HepG2 (cell line): ENCODE measurements at regions not wholly inside any gene's neighbourhood (a gene's known extent, or its start where the extent isn't known, plus 50 kb on each side); places are given as distances from the start of the nearest gene placed in this dataset.

Experiments
- ATAC-seq: fragments of 200-7000 bp; cut with Tn5 transposase; 3 replicates; pipeline ENCODE4 v1.9.1; 2020; ENCODE audit warnings: mild to moderate bottlenecking, moderate library complexity
- BruUV-seq: library from RNA; stranded (reverse); fragments of 400-500 nt; replicated peaks from 2 replicates; lab custom pipeline; 2021; lab: Mats Ljungman, UMichigan
- CTCF ChIA-PET: fragments of 300-600 bp; formaldehyde crosslinking; extraction: SDS; loops from one replicate; lab custom pipeline; 2021; ENCODE audit warnings: low total read pairs, inconsistent platforms, low intra/inter-chr PET ratio; lab: Yijun Ruan, JAX
- POLR2A ChIA-PET: fragments of 350-600 bp; sonication (Branson Sonifier 250); formaldehyde crosslinking; loops from one replicate; lab custom pipeline; 2020; ENCODE audit warnings: antibody characterized with exemption, inconsistent platforms; lab: Yijun Ruan, JAX
- DNase-seq: peaks from one replicate; pipeline ENCODE4 v3.0.0-alpha.2; 2015; ENCODE audit warnings: low spot score
- FAIRE-seq: peaks from 3 replicates; lab custom pipeline; 2011; peaks lifted over from hg19 to GRCh38; lab: Jason Lieb, UNC
- H2AFZ ChIP-seq: one replicate; pipeline ENCODE4 v1.6.1; 2011; ENCODE audit warnings: low read length, inconsistent platforms
- H3K27ac ChIP-seq: fragments of 300-600 bp; 3 replicates; pipeline ENCODE4 v1.8.0; 2011; ENCODE audit warnings: mixed run types, mild to moderate bottlenecking, mixed read lengths, low read length, inconsistent platforms; ENCODE audit not compliant: insufficient read depth; ENCODE audit errors: extremely low read length
- H3K27me3 ChIP-seq, 2 experiments: fragments of 200-600 bp in 1 of 2; 2 replicates in 1 of 2; 3 replicates in 1 of 2; pipeline versions ENCODE4 v1.6.0 to v1.8.0; 2011; ENCODE audit warnings: low read length in 2 of 2, mild to moderate bottlenecking in 2 of 2, moderate library complexity in 2 of 2, inconsistent platforms in 1 of 2; ENCODE audit not compliant: insufficient read depth in 2 of 2, control insufficient read depth in 1 of 2
- H3K36me3 ChIP-seq, 2 experiments: fragments of 200-600 bp in 1 of 2; replicated peaks in 1 of 2; 2 replicates in 1 of 2; 3 replicates in 1 of 2; pipeline versions ENCODE4 v1.5.1 to v1.8.0; 2011; ENCODE audit warnings: low read length in 2 of 2, inconsistent platforms in 1 of 2; ENCODE audit not compliant: insufficient read depth in 2 of 2, control insufficient read depth in 1 of 2
- H3K4me1 ChIP-seq: 2 replicates; pipeline ENCODE4 v1.5.1; 2012; ENCODE audit warnings: low read length, inconsistent platforms; ENCODE audit not compliant: insufficient read depth
- H3K4me2 ChIP-seq: 2 replicates; pipeline ENCODE4 v1.6.0; 2011; ENCODE audit warnings: low read depth, low read length, inconsistent platforms
- H3K4me3 ChIP-seq, 3 experiments: fragments of 200-600 bp in 1 of 3; sonication (generic), shearing (Covaris generic) in 1 of 3; replicated peaks in 1 of 3; 2 replicates each; pipeline ENCODE4 v1.5.1; 2011 to 2016; ENCODE audit warnings: low read length in 3 of 3, inconsistent platforms in 2 of 3, low read depth in 2 of 3, mild to moderate bottlenecking in 2 of 3, control low read depth in 1 of 3, mixed read lengths in 1 of 3; ENCODE audit not compliant: insufficient read depth in 1 of 3
- H3K79me2 ChIP-seq: one replicate; pipeline ENCODE4 v1.6.1; 2011; ENCODE audit warnings: low read length, inconsistent platforms; ENCODE audit not compliant: insufficient read depth
- H3K9ac ChIP-seq: 2 replicates; pipeline ENCODE4 v1.6.0; 2011; ENCODE audit warnings: mild to moderate bottlenecking, low read depth, low read length, inconsistent platforms; ENCODE audit not compliant: insufficient read depth
- H3K9me3 ChIP-seq: 2 replicates; pipeline ENCODE4 v1.5.1; 2012; ENCODE audit warnings: mild to moderate bottlenecking, low read length
- H4K20me1 ChIP-seq: 2 replicates; pipeline ENCODE4 v1.6.0; 2011; ENCODE audit warnings: inconsistent platforms, mild to moderate bottlenecking, low read length, moderate library complexity; ENCODE audit not compliant: insufficient read depth
- ELF1 ChIP-seq: sonication (generic); formaldehyde crosslinking; IDR thresholded peaks from 2 replicates; pipeline ENCODE4 v1.4.0; 2020; ENCODE audit warnings: missing genetic modification reagents
- ELF4 ChIP-seq: sonication (generic); formaldehyde crosslinking; IDR thresholded peaks from 2 replicates; pipeline ENCODE4 v1.5.0; 2020; ENCODE audit warnings: missing genetic modification reagents, mild to moderate bottlenecking, moderate library complexity, borderline replicate concordance
- HDAC2 ChIP-seq: sonication (generic); formaldehyde crosslinking; IDR thresholded peaks from 2 replicates; pipeline ENCODE4 v1.4.0; 2020; ENCODE audit warnings: missing genetic modification reagents
- KDM5B ChIP-seq: sonication (generic); formaldehyde crosslinking; IDR thresholded peaks from 2 replicates; pipeline ENCODE4 v1.4.0; 2020; ENCODE audit warnings: missing genetic modification reagents, mild to moderate bottlenecking, borderline replicate concordance
- MATR3 ChIP-seq: sonication (generic); formaldehyde crosslinking; IDR thresholded peaks from 2 replicates; pipeline ENCODE4 v1.4.0; 2020; ENCODE audit warnings: missing genetic modification reagents
- MTF2 ChIP-seq: sonication (generic); formaldehyde crosslinking; IDR thresholded peaks from 2 replicates; pipeline ENCODE4 v1.5.0; 2020; ENCODE audit warnings: missing genetic modification reagents, borderline replicate concordance
- NFE2L2 ChIP-seq: fragments of 150-350 bp; IDR thresholded peaks from 2 replicates; pipeline ENCODE4 v1.6.1; 2014; ENCODE audit warnings: low read length
- SP4 ChIP-seq: sonication (generic); formaldehyde crosslinking; IDR thresholded peaks from 2 replicates; pipeline ENCODE4 v1.8.1; 2023; ENCODE audit warnings: mild to moderate bottlenecking, missing genetic modification reagents
- ZFP36 ChIP-seq: fragments of 150-350 bp; IDR thresholded peaks from 2 replicates; pipeline ENCODE4 v1.6.1; 2018; ENCODE audit warnings: borderline replicate concordance, low read length, low read depth; ENCODE audit not compliant: partially characterized antibody
- ZNF33A ChIP-seq: sonication (generic); formaldehyde crosslinking; IDR thresholded peaks from 2 replicates; pipeline ENCODE4 v1.5.1; 2020; ENCODE audit warnings: missing genetic modification reagents, mild to moderate bottlenecking, moderate library complexity, borderline replicate concordance
- ZNF468 ChIP-seq: sonication (generic); formaldehyde crosslinking; IDR thresholded peaks from 2 replicates; pipeline ENCODE4 v1.8.0; 2022; ENCODE audit warnings: mild to moderate bottlenecking, moderate library complexity, missing genetic modification reagents
- WGBS: methylation state at CpG from one replicate; pipeline ENCODE4 v1.1.6; 2017; ENCODE audit warnings: low lambda C conversion rate; 5-methylcytosine and 5-hydroxymethylcytosine counted together
- in situ Hi-C: cut with HindIII; loops from 2 replicates; pipeline ENCODE4 v1.10.0; 2017; ENCODE audit warnings: low pct_unique_long_range_greater_than_20kb; ENCODE audit not compliant: extremely low pct_ligation_motif_present
- intact Hi-C: fragments of 100-400 bp; cut with micrococcal nuclease; formaldehyde crosslinking; loops from one replicate; pipeline ENCODE4 v1.10.0; 2022; ENCODE audit not compliant: unreplicated experiment
- TF ChIP-seq, protein P1 (sequence below): sonication (generic); formaldehyde crosslinking; IDR thresholded peaks from 2 replicates; pipeline ENCODE4 v1.5.1; 2020; ENCODE audit warnings: mild to moderate bottlenecking, missing genetic modification reagents, borderline replicate concordance

DNA sequence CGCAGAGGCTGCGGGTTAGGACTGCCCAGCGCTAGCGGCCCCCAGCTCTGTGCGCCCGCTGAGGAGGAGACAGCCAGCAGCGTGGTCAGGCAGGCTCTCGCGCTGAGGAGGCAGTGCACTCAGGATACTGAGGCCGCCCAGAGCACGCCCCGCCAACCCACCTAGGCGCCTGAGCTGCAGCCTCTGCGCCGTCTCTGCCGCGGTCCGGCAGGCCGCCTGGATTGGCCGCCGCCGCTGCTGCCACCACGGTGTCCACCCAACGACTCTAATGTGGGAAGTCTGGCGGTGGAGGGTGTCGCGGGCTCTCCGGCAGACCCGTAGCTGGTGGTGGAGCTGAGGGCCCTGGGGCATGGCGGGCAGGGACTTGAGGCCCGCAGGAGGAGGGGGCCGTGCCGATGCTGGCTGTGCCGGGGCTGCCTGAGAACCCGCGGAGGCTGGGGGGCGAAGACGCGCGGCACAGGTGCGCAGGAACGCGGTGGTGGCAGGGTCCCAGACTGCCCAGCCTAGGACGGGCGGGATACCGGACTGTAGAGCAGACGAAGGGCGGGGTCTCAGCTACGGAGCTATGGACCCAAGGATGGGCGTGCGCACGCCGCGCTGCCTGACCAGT is 69.9 kb downstream of the ASCL4 start:
- ChIA-PET POLR2A (no interaction called here), CTCF (no interaction called here)
- FAIRE-seq = no peak
- H3K27ac ChIP-seq = no peak overlapping the region
- in situ Hi-C loops = no loop called here
- ATAC-seq = peak; percentile 79
- peaks cover 6 to 44% of the 10 kb centered on the region in 2 experiments for H3K27me3 ChIP-seq
- H3K4me1 ChIP-seq = peaks cover 12% of the 10 kb centered on the region; the same call in 1 of the 2 replicates
- no peaks in the 10 kb centered on the region for H3K9me3 ChIP-seq
- no TSS peak for BruUV-seq
- intact Hi-C loops = no loop called here
- H3K36me3 ChIP-seq = no peaks in the 10 kb centered on the region
- no peak for DNase-seq
- no peaks in the 10 kb centered on the region for H3K79me2 ChIP-seq
- H4K20me1 ChIP-seq = no peaks in the 10 kb centered on the region
- peak overlapping the region; percentile 73 for H3K4me2 ChIP-seq
- no peak overlapping the region for H3K9ac ChIP-seq
- TF ChIP-seq ELF4 (CRISPR knock-in tag) (no peak), MTF2 (peak; percentile 95; the same call in 1 of the 2 replicates), KDM5B (CRISPR knock-in tag) (0 out of 2 replicates have a peak, but pooled peaks have one; percentile 5)
- peak overlapping the region; percentile 27 to 67 (median 33); a peak in 5 of 6 replicates for H3K4me3 ChIP-seq
- no peak overlapping the region for H2AFZ ChIP-seq
- 13% methylated on average over 6 of the region's 54 CpGs for WGBS

DNA sequence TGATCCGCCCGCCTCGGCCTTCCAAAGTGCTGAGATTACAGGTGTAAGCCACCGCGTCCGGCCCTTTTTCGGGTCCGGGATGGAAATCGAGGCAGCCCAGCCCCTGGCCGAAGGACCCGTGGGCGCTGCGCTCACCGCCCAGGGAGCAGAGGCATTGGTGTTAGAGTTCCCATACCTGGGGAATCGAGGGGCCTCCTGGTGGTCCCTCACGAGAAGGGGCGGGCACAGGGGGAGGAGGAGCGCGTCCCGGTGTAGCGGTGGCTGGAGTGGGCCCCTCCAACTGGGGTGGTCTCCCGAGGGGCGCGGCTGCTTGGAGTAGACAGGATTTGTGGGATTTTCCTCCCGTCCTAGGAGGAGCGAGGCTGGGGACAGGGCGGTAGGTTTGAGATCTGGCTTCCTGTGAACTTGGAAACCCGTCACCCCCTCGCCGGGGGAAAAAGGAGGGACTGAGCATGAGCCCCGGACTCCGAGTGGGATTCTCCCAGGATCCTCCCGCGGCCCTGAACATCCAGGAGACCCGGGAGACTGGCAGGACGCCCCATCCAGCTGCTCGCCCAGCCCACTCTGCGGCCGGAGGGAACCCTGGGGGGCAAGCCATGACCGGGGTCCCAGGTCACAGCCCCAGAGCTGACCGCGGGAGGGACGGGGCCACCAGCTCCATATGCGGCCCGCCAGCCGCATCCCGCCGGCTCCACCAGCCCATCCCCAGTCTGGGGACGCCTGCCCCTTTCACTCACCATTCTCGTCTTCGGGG is 70.9 kb downstream of the ASCL4 start:
- no TSS peak for BruUV-seq
- no peak overlapping the region for H2AFZ ChIP-seq
- no peaks in the 10 kb centered on the region for H3K36me3 ChIP-seq
- H3K4me1 ChIP-seq = peaks cover 12% of the 10 kb centered on the region; the same call in 1 of the 2 replicates
- no peak overlapping the region for H3K9ac ChIP-seq
- H3K27me3 ChIP-seq = peaks cover 6 to 44% of the 10 kb centered on the region in 2 experiments
- POLR2A ChIA-PET = no interaction called here
- no peak overlapping the region for H3K4me2 ChIP-seq
- H3K27ac ChIP-seq = no peak overlapping the region
- no peak overlapping the region for H3K4me3 ChIP-seq
- CTCF ChIA-PET = no interaction called here
- WGBS = 57% methylated on average over 14 of the region's 51 CpGs
- DNase-seq (no peak), FAIRE-seq (no peak), ATAC-seq (no peak)
- H4K20me1 ChIP-seq = no peaks in the 10 kb centered on the region
- intact Hi-C loops (no loop called here), in situ Hi-C loops (no loop called here)
- H3K9me3 ChIP-seq = no peaks in the 10 kb centered on the region
- H3K79me2 ChIP-seq = no peaks in the 10 kb centered on the region
- TF ChIP-seq ZFP36 (no peak), HDAC2 (CRISPR knock-in tag) (no peak), MATR3 (no peak), ELF1 (CRISPR knock-in tag) (no peak), ZNF468 (CRISPR knock-in tag) (no peak), SP4 (CRISPR knock-in tag) (no peak), ZNF33A (CRISPR knock-in tag) (no peak), NFE2L2 (no peak)
- TF ChIP-seq, protein P1, sequence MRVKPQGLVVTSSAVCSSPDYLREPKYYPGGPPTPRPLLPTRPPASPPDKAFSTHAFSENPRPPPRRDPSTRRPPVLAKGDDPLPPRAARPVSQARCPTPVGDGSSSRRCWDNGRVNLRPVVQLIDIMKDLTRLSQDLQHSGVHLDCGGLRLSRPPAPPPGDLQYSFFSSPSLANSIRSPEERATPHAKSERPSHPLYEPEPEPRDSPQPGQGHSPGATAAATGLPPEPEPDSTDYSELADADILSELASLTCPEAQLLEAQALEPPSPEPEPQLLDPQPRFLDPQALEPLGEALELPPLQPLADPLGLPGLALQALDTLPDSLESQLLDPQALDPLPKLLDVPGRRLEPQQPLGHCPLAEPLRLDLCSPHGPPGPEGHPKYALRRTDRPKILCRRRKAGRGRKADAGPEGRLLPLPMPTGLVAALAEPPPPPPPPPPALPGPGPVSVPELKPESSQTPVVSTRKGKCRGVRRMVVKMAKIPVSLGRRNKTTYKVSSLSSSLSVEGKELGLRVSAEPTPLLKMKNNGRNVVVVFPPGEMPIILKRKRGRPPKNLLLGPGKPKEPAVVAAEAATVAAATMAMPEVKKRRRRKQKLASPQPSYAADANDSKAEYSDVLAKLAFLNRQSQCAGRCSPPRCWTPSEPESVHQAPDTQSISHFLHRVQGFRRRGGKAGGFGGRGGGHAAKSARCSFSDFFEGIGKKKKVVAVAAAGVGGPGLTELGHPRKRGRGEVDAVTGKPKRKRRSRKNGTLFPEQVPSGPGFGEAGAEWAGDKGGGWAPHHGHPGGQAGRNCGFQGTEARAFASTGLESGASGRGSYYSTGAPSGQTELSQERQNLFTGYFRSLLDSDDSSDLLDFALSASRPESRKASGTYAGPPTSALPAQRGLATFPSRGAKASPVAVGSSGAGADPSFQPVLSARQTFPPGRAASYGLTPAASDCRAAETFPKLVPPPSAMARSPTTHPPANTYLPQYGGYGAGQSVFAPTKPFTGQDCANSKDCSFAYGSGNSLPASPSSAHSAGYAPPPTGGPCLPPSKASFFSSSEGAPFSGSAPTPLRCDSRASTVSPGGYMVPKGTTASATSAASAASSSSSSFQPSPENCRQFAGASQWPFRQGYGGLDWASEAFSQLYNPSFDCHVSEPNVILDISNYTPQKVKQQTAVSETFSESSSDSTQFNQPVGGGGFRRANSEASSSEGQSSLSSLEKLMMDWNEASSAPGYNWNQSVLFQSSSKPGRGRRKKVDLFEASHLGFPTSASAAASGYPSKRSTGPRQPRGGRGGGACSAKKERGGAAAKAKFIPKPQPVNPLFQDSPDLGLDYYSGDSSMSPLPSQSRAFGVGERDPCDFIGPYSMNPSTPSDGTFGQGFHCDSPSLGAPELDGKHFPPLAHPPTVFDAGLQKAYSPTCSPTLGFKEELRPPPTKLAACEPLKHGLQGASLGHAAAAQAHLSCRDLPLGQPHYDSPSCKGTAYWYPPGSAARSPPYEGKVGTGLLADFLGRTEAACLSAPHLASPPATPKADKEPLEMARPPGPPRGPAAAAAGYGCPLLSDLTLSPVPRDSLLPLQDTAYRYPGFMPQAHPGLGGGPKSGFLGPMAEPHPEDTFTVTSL (CRISPR knock-in tag) = no peak
